Activated CD4-positive, alpha-beta T cell treated with anti-CD3 and anti-CD28 coated beads for 1 hour (primary cell): ENCODE measurements at regions not wholly inside any gene's neighbourhood (a gene's known extent, or its start where the extent isn't known, plus 50 kb on each side); places are given as distances from the start of the nearest gene placed in this dataset.

ENCODE experiments used
- DNase-seq: peaks from one replicate; pipeline ENCODE4 v3.0.0-alpha.2; 2020

DNA sequence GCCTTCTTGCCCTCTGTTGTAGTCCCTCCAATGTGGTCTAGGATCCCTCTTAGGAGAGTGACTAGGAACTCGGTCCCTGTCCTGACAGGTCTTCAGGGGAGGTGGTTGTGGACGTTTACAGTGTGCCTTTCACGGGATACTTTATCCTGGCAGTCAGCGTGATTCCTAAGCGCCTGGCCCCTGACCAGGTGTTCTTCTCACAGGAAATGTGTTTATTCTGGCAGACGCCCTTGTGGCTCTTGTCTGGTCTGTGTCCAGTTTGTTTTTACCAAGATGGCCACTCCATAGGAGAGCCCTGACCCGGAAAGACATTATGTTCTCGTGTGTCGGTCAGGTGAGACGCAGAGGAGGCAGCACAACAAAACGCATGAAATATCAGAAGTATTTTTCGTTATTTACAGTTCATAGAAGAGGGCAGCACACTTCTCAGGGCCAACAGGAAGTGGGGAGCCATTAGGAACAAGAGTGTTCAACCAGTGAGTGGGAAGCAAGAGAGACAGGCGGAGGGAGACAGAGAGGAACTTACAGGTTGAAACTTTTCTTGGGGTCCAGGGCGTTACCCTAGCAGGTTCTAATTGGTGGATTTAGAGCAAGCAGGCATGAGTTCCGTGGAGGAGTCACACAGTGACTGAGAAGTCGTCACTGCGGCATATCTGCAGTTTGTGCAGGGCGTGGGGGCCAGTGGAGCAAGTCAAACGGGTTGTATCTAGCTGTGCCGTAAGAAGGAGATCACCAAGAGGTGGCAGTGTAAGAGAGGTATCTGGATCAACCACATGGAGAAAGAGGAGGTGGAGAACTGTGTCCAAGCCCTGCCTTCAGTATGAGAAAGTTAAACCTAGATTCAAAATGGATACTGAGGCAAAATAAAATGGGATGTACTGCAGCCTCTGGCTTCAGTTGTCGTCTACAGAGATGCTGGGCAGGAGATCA, 412.9 kb downstream of the ZSWIM6 start:
- DNase-seq = no peak

- no peak for DNase-seq
These were observed 414.9 kb downstream of the ZSWIM6 start for GRCh38 chr5:61746831-61747575.

- DNase-seq = no peak
These were observed 416.1 kb downstream of the ZSWIM6 start for GRCh38 chr5:61748121-61748520.

- DNase-seq = no peak
These were observed 416.6 kb downstream of the ZSWIM6 start for GRCh38 chr5:61748651-61749050.

DNA sequence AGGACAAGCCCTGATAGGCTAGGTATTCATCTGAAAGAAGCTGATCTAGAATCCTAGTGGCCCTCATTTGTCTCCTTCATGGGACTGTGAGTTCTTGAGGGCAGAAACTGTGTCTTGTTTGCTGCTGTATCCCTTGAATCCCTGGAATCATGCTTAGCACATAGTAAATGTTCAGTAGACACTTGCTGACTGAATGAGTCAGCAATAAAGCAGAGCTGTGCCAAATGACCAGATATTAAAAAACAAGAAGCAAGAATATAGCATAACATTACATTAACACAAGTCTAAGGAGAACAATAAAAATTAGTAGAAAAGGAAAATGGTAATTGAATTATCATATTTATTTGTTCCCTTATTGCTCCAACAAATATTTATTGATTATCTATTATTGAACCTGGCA, 420.5 kb downstream of the ZSWIM6 start:
- no peak for DNase-seq

DNA sequence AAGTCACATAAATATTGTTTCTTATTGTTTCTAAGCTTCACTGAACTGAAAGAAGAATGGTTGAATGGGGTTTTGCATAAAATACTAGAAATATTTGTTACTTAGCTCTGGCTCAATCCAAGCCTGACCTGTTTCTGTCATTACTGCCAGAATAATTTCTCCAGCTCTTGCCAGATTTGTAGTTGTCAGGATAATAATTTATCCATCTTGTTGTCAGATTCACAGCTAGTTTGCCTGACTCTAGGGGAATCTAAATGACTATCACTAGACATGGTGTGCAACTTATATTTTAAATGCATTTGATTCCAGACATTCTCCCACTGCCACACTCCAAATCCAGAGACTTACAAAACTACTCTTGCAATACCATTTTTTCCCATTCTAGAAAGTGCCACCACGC, 422.7 kb downstream of the ZSWIM6 start:
- DNase-seq = no peak

- no peak for DNase-seq
These were observed 423.7 kb downstream of the ZSWIM6 start for GRCh38 chr5:61755726-61756222.

- no peak for DNase-seq
These were observed 426.7 kb downstream of the ZSWIM6 start for GRCh38 chr5:61758711-61759110.

- DNase-seq = no peak
These were observed 433.4 kb downstream of the ZSWIM6 start for GRCh38 chr5:61765471-61765870.

GRCh38 chr5:61766141-61766540, 434.1 kb downstream of the ZSWIM6 start:
- no peak for DNase-seq

- no peak for DNase-seq
These were observed 435.4 kb downstream of the ZSWIM6 start for GRCh38 chr5:61767231-61768080.

GRCh38 chr5:61768692-61769281, 436.7 kb downstream of the ZSWIM6 start:
- DNase-seq = no peak

DNA sequence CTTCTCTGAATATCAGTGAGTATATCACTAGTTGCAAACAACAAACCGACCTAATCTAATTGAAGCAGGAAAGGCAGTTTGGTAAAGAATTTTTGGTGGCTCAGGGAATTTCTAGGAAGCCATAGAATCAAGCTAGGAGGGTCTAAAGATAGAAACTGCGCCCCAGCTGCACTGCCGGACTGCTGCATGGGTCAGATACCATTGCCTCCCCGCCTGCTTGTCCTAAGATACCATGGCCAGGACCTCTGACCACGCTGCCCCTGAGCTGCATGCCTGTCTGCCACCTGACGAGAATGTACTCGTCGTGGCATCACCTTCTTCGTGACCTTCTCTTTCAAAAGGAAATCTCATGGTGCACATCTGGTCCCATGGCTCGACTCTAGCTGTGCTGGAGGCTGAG, 439.0 kb downstream of the ZSWIM6 start:
- DNase-seq = no peak

DNA sequence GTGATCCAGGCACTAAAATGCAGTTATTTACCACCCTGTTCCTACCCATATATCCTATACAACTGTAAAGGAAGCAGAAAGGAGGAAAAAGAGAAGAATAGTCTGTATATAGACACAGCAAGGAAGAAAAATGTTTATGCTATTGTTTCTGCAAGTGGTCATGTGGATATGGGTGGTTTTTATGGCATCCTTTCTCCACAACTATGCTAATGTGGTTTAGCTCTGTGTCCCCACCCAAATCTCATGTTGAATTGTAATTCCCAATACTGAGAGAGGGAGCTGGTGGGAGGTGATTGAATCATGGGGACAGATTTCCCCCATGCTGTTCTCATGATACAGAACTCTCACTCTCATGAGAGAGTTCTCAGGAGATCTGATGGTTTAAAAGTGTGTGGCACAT, 439.8 kb downstream of the ZSWIM6 start:
- DNase-seq = no peak

DNA sequence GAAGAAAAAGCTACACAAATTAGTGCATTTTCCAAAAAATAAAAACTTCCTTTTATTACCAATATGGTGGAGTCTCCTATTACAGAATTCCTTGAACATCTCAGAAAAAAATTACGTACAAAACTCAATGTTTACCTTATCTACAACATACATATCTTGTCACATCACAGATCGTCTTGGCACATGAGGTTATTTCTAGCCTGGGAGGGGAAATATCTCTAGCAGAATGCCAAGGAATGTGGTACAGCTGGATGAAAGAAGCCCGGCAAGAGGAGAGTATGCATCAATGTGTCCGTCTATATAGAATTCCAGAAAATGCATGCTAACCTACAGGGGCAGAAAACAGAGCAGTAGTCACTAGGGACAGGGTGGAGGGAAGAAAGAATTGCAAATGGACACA, 443.8 kb downstream of the ZSWIM6 start:
- DNase-seq = no peak

- DNase-seq = no peak
These were observed 445.2 kb downstream of the ZSWIM6 start for GRCh38 chr5:61777292-61777691.

- DNase-seq = no peak
These were observed 447.7 kb downstream of the ZSWIM6 start for GRCh38 chr5:61779743-61780142.

GRCh38 chr5:61783481-61783880, 451.4 kb downstream of the ZSWIM6 start:
- DNase-seq = no peak

DNA sequence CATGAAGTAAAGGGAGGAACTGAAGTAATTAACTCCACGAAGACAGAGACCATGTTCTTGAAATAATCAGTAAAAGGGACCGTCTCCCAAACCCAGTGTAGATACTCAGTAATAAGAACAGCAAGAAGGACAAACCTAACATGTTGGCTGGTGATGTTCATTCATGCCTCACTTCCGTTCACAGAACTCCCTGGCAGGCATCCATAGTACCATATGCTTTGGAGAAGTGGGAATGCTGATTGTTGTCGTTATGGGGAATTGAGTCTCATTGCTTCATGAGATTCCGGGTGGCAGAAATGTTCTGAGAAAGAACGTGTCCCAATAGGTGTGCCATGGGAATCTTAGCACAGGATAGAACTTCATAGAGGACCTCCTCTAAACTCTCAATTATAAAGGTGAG, 452.3 kb downstream of the ZSWIM6 start:
- no peak for DNase-seq

DNA sequence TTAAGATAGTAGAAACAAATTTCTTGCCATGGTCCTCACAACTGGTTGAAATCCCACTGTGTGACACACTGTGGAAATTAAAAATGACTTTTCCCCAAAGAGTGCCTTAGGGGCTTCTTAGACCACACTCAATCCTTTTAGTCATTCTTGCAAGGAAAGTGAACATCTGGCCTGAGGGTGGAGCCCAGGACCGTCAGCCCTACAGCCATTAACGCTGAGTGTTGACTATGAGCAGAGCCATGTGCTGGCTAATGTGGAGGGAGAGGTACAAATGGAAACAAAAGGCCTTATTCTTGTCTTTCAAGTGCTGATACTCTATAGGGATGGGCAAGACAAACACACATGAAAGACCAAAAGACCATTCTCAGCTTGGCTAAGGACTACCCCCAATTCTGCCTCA, 456.5 kb downstream of the ZSWIM6 start:
- DNase-seq = no peak

DNA sequence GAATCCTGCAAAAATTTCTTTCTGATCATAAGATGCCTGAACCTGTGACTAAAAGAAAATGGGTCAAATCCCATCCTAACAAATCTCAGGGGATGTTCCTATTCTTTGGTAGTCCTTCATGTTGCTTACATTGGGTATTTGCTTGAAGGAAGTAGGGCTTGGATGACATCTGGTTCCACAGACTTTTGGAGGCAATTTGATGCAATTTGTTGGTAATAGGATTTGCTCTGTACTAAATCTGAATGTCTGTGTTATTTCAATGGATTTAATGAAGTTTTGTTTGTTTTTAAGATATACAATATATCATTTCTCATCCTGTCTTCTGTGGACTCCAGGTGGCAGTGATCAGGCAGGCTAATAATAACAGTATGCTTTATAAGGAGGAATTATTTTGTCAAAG, 457.9 kb downstream of the ZSWIM6 start:
- no peak for DNase-seq

DNA sequence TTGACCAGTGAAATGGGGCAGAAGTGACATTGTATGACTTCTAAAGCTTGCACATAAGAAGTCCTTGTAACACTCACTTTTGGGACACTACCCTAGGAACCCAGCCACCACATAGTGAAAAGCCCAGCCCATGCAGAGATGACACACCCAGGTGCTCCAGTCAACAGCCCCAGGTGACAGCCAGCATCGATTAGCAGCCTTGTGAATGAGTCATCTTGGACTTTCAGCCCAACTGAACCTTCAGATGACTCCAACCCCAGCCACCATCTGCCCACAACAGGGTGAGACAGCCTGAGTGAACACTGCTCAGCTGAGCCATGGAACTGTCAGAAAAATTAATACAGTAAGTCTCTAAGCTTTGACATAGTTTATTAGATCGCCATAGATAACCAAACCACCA, 458.6 kb downstream of the ZSWIM6 start:
- DNase-seq = no peak

DNA sequence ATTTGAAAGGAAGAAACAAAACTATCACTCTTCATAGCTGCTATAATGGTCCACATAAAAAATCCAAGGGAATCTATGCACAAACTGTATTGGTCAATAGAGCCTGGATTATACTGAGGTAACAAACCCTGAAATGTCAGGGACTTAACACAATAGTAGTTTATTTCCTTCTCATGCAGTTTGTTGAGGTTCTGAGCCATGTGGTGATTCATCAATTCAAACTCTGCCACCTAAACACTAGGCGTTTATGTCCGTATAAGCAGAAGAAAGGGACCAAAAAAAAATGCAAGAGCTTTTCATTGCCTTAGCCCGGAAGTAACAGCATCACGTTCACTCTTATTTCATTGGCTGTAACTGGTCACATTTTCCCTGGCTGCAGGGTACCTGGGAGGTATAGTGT, 464.7 kb downstream of the ZSWIM6 start:
- DNase-seq = no peak
